Natural killer cell (primary cell): ENCODE measurements at regions not wholly inside any gene's neighbourhood (a gene's known extent, or its start where the extent isn't known, plus 50 kb on each side); places are given as distances from the start of the nearest gene placed in this dataset.
"Not testable (repeated sequence)": the region's sequence is repeated elsewhere in the genome, so short reads cannot be mapped to it uniquely, and the experiment has no call there.

Source experiments
- ATAC-seq, 3 donors: fragments of 150-1000 bp in 2 of 3; fragments of 200-7000 bp in 1 of 3; cut with Tn5 transposase; 1 replicate in 1 of 3; 2 replicates in 2 of 3; pipeline ENCODE4 v1.10.0; 2021; ENCODE audit warnings: mild to moderate bottlenecking in 2 of 3, moderate library complexity in 2 of 3
- DNase-seq, 2 donors: peaks; one replicate each; pipeline versions ENCODE4 v3.0.0 to v3.0.0-alpha.2; 2013 to 2021; ENCODE audit warnings: mixed read lengths in 1 of 2
- H3K27ac ChIP-seq: one replicate; pipeline ENCODE4 v1.5.1; 2013; ENCODE audit warnings: mild to moderate bottlenecking, low read length
- H3K27me3 ChIP-seq: one replicate; pipeline ENCODE4 v1.6.1; 2013; ENCODE audit warnings: low read length; ENCODE audit not compliant: control insufficient read depth, insufficient read depth
- H3K36me3 ChIP-seq: one replicate; pipeline ENCODE4 v1.6.1; 2013; ENCODE audit warnings: low read length; ENCODE audit not compliant: control insufficient read depth, insufficient read depth
- H3K4me1 ChIP-seq: one replicate; pipeline ENCODE4 v1.6.1; 2013; ENCODE audit warnings: low read length; ENCODE audit not compliant: control insufficient read depth, insufficient read depth
- H3K4me3 ChIP-seq: one replicate; pipeline ENCODE4 v1.5.1; 2013; ENCODE audit warnings: low read length
- H3K9me3 ChIP-seq: one replicate; pipeline ENCODE4 v1.6.1; 2013; ENCODE audit warnings: low read length; ENCODE audit not compliant: control insufficient read depth, insufficient read depth
- H3K27ac Mint-ChIP-seq, 2 donors: one replicate each; pipeline ENCODE4 v1.8.0; 2022; ENCODE audit warnings: mild to moderate bottlenecking in 2 of 2, mixed read lengths in 2 of 2, moderate library complexity in 1 of 2
- H3K27me3 Mint-ChIP-seq, 2 donors: one replicate each; pipeline ENCODE4 v1.8.0; 2022; ENCODE audit warnings: low read depth in 2 of 2, mixed read lengths in 2 of 2
- H3K36me3 Mint-ChIP-seq: one replicate; pipeline ENCODE4 v1.8.0; 2022; ENCODE audit warnings: mixed read lengths
- H3K4me1 Mint-ChIP-seq, 2 donors: one replicate each; pipeline ENCODE4 v1.8.0; 2022; ENCODE audit warnings: mixed read lengths in 2 of 2
- H3K4me3 Mint-ChIP-seq: one replicate; pipeline ENCODE4 v1.8.0; 2022; ENCODE audit warnings: mild to moderate bottlenecking, moderate library complexity, mixed read lengths
- H3K9me3 Mint-ChIP-seq, 2 donors: one replicate each; pipeline ENCODE4 v1.8.0; 2022; ENCODE audit warnings: mixed read lengths in 2 of 2
- CTCF ChIP-seq: fragments of 200-600 bp; IDR thresholded peaks from one replicate; pipeline ENCODE4 v1.8.0; 2022; ENCODE audit warnings: antibody characterized with exemption
- WGBS: methylation state at CpG from one replicate; pipeline ENCODE4 v1.1.7; 2013; ENCODE audit warnings: missing lambda C conversion rate; ENCODE audit not compliant: insufficient coverage; 5-methylcytosine and 5-hydroxymethylcytosine counted together
- intact Hi-C: fragments of 100-400 bp; cut with micrococcal nuclease; formaldehyde crosslinking; loops from one replicate; pipeline ENCODE4 v1.14.2; 2022

- Histone ChIP-seq H3K27me3 (no peaks in the 10 kb centered on the region), H3K27ac (no peak overlapping the region), H3K9me3 (no peaks in the 10 kb centered on the region), H3K4me1 (no peaks in the 10 kb centered on the region), H3K4me3 (no peak overlapping the region), H3K36me3 (no peaks in the 10 kb centered on the region)
- H3K27me3 Mint-ChIP-seq: no peaks in the 10 kb centered on the region
- no peak overlapping the region for H3K4me3 Mint-ChIP-seq
- no peak overlapping the region for H3K27ac Mint-ChIP-seq
- ATAC-seq (no peak), DNase-seq (no peak)
- H3K4me1 Mint-ChIP-seq: peaks cover 0 to 14% of the 10 kb centered on the region in 2 donors
- no CpG with 5 or more reads among the region's 1 CpG for WGBS
- intact Hi-C loops: no loop called here
- peaks cover 5 to 7% of the 10 kb centered on the region in 2 donors for H3K9me3 Mint-ChIP-seq
- TF ChIP-seq CTCF: no peak
- no peaks in the 10 kb centered on the region for H3K36me3 Mint-ChIP-seq
Observed at GRCh38 chr2:146386096-146386495, 1458.7 kb upstream of the ACVR2A start.

DNA sequence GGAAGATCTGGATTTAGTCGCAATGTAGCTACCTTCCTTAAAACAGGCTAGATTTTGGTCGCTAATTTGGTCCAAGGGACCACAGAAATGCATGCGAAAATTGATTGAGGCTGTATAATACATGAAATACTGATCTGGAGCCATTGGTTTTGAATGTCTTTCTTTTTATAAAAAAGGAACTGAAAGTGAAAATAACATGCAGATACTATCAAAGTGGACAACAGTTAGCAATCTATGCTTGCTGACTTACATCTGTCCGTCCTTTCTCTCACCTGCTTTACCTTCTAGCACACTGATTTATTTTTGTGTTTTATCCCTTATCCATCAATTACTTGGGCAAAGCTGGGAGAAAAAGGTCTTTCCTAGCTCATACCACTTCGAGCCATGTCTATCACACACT is 1459.8 kb upstream of the ACVR2A start:
- no peak overlapping the region for H3K4me3 ChIP-seq
- Mint-ChIP-seq H3K4me1 (peaks cover 0 to 14% of the 10 kb centered on the region in 2 donors), H3K9me3 (peaks cover 5 to 6% of the 10 kb centered on the region in 2 donors), H3K27ac (no peak overlapping the region), H3K27me3 (no peaks in the 10 kb centered on the region), H3K36me3 (peaks cover 2% of the 10 kb centered on the region), H3K4me3 (no peak overlapping the region)
- ATAC-seq (no peak), DNase-seq (no peak)
- no peaks in the 10 kb centered on the region for H3K27me3 ChIP-seq
- no peak overlapping the region for H3K27ac ChIP-seq
- H3K4me1 ChIP-seq: no peaks in the 10 kb centered on the region
- no peak for TF ChIP-seq CTCF
- no peaks in the 10 kb centered on the region for H3K36me3 ChIP-seq
- 59% methylated on average over 5 of the region's 5 CpGs for WGBS
- no peaks in the 10 kb centered on the region for H3K9me3 ChIP-seq
- intact Hi-C loops: no loop called here

GRCh38 chr2:146376511-146377064 is 1468.2 kb upstream of the ACVR2A start:
- ATAC-seq (no peak), DNase-seq (no peak)
- Mint-ChIP-seq H3K27me3 (no peaks in the 10 kb centered on the region), H3K4me1 (no peaks in the 10 kb centered on the region), H3K27ac (no peak overlapping the region), H3K4me3 (no peak overlapping the region), H3K9me3 (peaks cover 7 to 8% of the 10 kb centered on the region in 2 donors), H3K36me3 (peaks cover 10% of the 10 kb centered on the region)
- Histone ChIP-seq H3K36me3 (no peaks in the 10 kb centered on the region), H3K27me3 (no peaks in the 10 kb centered on the region), H3K4me1 (no peaks in the 10 kb centered on the region), H3K27ac (no peak overlapping the region), H3K9me3 (no peaks in the 10 kb centered on the region), H3K4me3 (no peak overlapping the region)
- 82% methylated on average over 4 of the region's 4 CpGs for WGBS
- TF ChIP-seq CTCF: no peak
- intact Hi-C loops: no loop called here

DNA sequence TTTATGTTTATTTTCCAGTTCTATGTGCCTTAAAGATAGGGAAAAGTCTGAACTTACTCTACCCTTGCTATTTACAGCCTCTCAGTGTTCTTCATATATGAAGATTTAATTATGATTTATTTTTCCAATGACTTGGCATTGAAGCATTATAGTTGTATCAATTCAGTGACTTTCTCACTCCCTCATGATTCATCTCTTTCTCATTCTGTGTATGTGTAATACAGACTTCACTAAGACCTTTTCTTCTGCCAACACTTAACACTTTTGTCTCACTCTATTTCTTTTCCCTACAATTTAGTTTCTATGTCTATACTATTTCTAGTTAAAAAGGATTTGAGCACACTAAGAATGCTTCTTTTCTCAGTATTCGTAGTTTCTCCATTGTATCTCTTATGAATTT is 1470.3 kb upstream of the ACVR2A start:
- H3K9me3 Mint-ChIP-seq: peaks cover 7 to 9% of the 10 kb centered on the region in 2 donors

DNA sequence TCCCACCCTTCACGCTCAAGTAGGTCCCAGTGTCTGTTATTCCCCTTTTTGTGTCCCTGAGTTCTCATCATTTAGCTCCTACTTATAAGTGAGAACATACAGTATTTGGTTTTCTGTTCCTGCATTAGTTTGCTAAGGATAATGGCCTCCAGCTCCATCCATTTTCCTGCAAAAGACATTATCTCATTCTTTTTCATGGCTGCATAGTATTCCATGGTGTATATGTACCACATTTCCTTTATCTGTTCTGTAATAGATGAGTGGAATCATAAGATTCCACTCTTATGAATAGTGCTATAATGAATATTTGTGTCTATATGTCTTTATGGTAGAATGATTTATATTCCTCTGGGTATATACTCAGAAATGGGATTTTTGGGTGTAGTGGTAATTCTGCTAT is 1473.5 kb upstream of the ACVR2A start:
- H3K4me1 Mint-ChIP-seq, H3K27me3 ChIP-seq, DNase-seq, H3K4me3 ChIP-seq, H3K36me3 Mint-ChIP-seq, H3K9me3 ChIP-seq, H3K4me1 ChIP-seq, H3K36me3 ChIP-seq, H3K27ac Mint-ChIP-seq, H3K27me3 Mint-ChIP-seq, H3K4me3 Mint-ChIP-seq, H3K27ac ChIP-seq, ATAC-seq, intact Hi-C loops, H3K9me3 Mint-ChIP-seq: not testable (repeated sequence)
- 50% methylated on average over 1 of the region's 1 CpG for WGBS

More for the DNA sequence above, 1470.3 kb upstream of the ACVR2A start:
- no peak for TF ChIP-seq CTCF
- Mint-ChIP-seq H3K27me3 (no peaks in the 10 kb centered on the region), H3K4me1 (no peaks in the 10 kb centered on the region), H3K27ac (no peak overlapping the region), H3K36me3 (peaks cover 3% of the 10 kb centered on the region), H3K4me3 (no peak overlapping the region)
- no peak for ATAC-seq
- Histone ChIP-seq H3K27me3 (no peaks in the 10 kb centered on the region), H3K4me1 (no peaks in the 10 kb centered on the region), H3K27ac (no peak overlapping the region), H3K36me3 (no peaks in the 10 kb centered on the region), H3K9me3 (no peaks in the 10 kb centered on the region), H3K4me3 (no peak overlapping the region)
- intact Hi-C loops: no loop called here
- DNase-seq: no peak
- WGBS: no CpG with 5 or more reads among the region's 1 CpG
